ENCODE measurements at regions not wholly inside any gene's neighbourhood (a gene's known extent, or its start where the extent isn't known, plus 50 kb on each side); places are given as distances from the start of the nearest gene placed in this dataset.

GRCh38 chr13:109900741-109901140 lies 114.4 kb upstream of the IRS2 start:
- Histone ChIP-seq H3K27me3 (no peaks in the 10 kb centered on the region; the same call in 1 of the 2 replicates), H3K4me3 (no peak overlapping the region), H3K9me3 (no peaks in the 10 kb centered on the region), H3K36me3 (no peaks in the 10 kb centered on the region)
- no peak for DNase-seq

GRCh38 chr13:109900320-109900719 lies 113.9 kb upstream of the IRS2 start:
- no peaks in the 10 kb centered on the region for H3K36me3 ChIP-seq
- no peaks in the 10 kb centered on the region for H3K9me3 ChIP-seq
- no peak overlapping the region for H3K4me3 ChIP-seq
- no peaks in the 10 kb centered on the region; the same call in 1 of the 2 replicates for H3K27me3 ChIP-seq
- no peak for DNase-seq

GRCh38 chr13:109899748-109900147 lies 113.4 kb upstream of the IRS2 start:
- H3K36me3 ChIP-seq: no peaks in the 10 kb centered on the region
- no peaks in the 10 kb centered on the region; the same call in 1 of the 2 replicates for H3K27me3 ChIP-seq
- no peaks in the 10 kb centered on the region for H3K9me3 ChIP-seq
- H3K4me3 ChIP-seq: no peak overlapping the region
- no peak for DNase-seq

GRCh38 chr13:109899316-109899715 lies 112.9 kb upstream of the IRS2 start:
- no peaks in the 10 kb centered on the region; the same call in 1 of the 2 replicates for H3K27me3 ChIP-seq
- H3K4me3 ChIP-seq: no peak overlapping the region
- no peak for DNase-seq
- H3K9me3 ChIP-seq: no peaks in the 10 kb centered on the region
- H3K36me3 ChIP-seq: no peaks in the 10 kb centered on the region

- Histone ChIP-seq H3K4me3 (no peak overlapping the region), H3K9me3 (no peaks in the 10 kb centered on the region), H3K27me3 (no peaks in the 10 kb centered on the region; the same call in 1 of the 2 replicates), H3K36me3 (no peaks in the 10 kb centered on the region)
- DNase-seq: no peak
These were observed 111.7 kb upstream of the IRS2 start for GRCh38 chr13:109897988-109898624.

- Histone ChIP-seq H3K4me3 (no peak overlapping the region), H3K9me3 (no peaks in the 10 kb centered on the region), H3K36me3 (no peaks in the 10 kb centered on the region), H3K27me3 (no peaks in the 10 kb centered on the region)
- no peak for DNase-seq
These were observed 105.7 kb upstream of the IRS2 start for GRCh38 chr13:109892101-109892500.

- Histone ChIP-seq H3K27me3 (no peaks in the 10 kb centered on the region), H3K9me3 (no peaks in the 10 kb centered on the region), H3K36me3 (no peaks in the 10 kb centered on the region), H3K4me3 (no peak overlapping the region)
- DNase-seq: no peak
These were observed 98.9 kb upstream of the IRS2 start for GRCh38 chr13:109885235-109885634.

GRCh38 chr13:109884462-109884861 lies 98.1 kb upstream of the IRS2 start:
- no peak for DNase-seq
- Histone ChIP-seq H3K4me3 (no peak overlapping the region), H3K27me3 (no peaks in the 10 kb centered on the region), H3K9me3 (no peaks in the 10 kb centered on the region), H3K36me3 (no peaks in the 10 kb centered on the region)

- no peaks in the 10 kb centered on the region for H3K27me3 ChIP-seq
- no peak overlapping the region for H3K4me3 ChIP-seq
- no peaks in the 10 kb centered on the region for H3K36me3 ChIP-seq
- no peaks in the 10 kb centered on the region for H3K9me3 ChIP-seq
- no peak for DNase-seq
These were observed 97.1 kb upstream of the IRS2 start for GRCh38 chr13:109883181-109884180.

- DNase-seq: no peak
- Histone ChIP-seq H3K4me3 (no peak overlapping the region), H3K27me3 (no peaks in the 10 kb centered on the region), H3K36me3 (no peaks in the 10 kb centered on the region), H3K9me3 (no peaks in the 10 kb centered on the region)
These were observed 95.7 kb upstream of the IRS2 start for GRCh38 chr13:109881961-109882558.

- Histone ChIP-seq H3K27me3 (no peaks in the 10 kb centered on the region), H3K9me3 (no peaks in the 10 kb centered on the region), H3K4me3 (no peak overlapping the region), H3K36me3 (no peaks in the 10 kb centered on the region)
- DNase-seq: peak; percentile 34
These were observed 95.0 kb upstream of the IRS2 start for GRCh38 chr13:109881347-109881725.

- Histone ChIP-seq H3K27me3 (no peaks in the 10 kb centered on the region), H3K36me3 (no peaks in the 10 kb centered on the region), H3K9me3 (no peaks in the 10 kb centered on the region), H3K4me3 (no peak overlapping the region)
- no peak for DNase-seq
These were observed 94.3 kb upstream of the IRS2 start for GRCh38 chr13:109880371-109881346.

- H3K4me3 ChIP-seq: no peak overlapping the region
- H3K27me3 ChIP-seq: no peaks in the 10 kb centered on the region
- no peaks in the 10 kb centered on the region for H3K9me3 ChIP-seq
- H3K36me3 ChIP-seq: no peaks in the 10 kb centered on the region
- DNase-seq: no peak
These were observed 93.0 kb upstream of the IRS2 start for GRCh38 chr13:109879338-109879737.

GRCh38 chr13:109877809-109878208 lies 91.4 kb upstream of the IRS2 start:
- Histone ChIP-seq H3K36me3 (no peaks in the 10 kb centered on the region), H3K27me3 (no peaks in the 10 kb centered on the region), H3K9me3 (no peaks in the 10 kb centered on the region), H3K4me3 (no peak overlapping the region)
- no peak for DNase-seq

GRCh38 chr13:109875746-109876145 lies 89.4 kb upstream of the IRS2 start:
- Histone ChIP-seq H3K36me3 (no peaks in the 10 kb centered on the region), H3K4me3 (no peak overlapping the region), H3K9me3 (no peaks in the 10 kb centered on the region), H3K27me3 (no peaks in the 10 kb centered on the region)
- no peak for DNase-seq
